Immature natural killer cell (primary cell): ENCODE measurements at regions not wholly inside any gene's neighbourhood (a gene's known extent, or its start where the extent isn't known, plus 50 kb on each side); places are given as distances from the start of the nearest gene placed in this dataset.

Source experiments
- DNase-seq, 3 donors: peaks; one replicate each; pipeline ENCODE4 v3.0.0; 2022; ENCODE audit warnings: mixed read lengths in 1 of 3
- H3K27ac Mint-ChIP-seq, 6 donors: one replicate each; pipeline ENCODE4 v1.8.0; 2020; ENCODE audit warnings: mixed read lengths in 6 of 6, mild to moderate bottlenecking in 5 of 6, inconsistent platforms in 4 of 6, moderate library complexity in 3 of 6
- H3K27me3 Mint-ChIP-seq, 3 donors: one replicate each; pipeline ENCODE4 v1.8.0; 2020 to 2021; ENCODE audit warnings: low read depth in 3 of 3, mild to moderate bottlenecking in 3 of 3, mixed read lengths in 3 of 3, moderate library complexity in 3 of 3, inconsistent platforms in 1 of 3
- H3K36me3 Mint-ChIP-seq, 3 donors: one replicate each; pipeline ENCODE4 v1.8.0; 2020; ENCODE audit warnings: mixed read lengths in 3 of 3, inconsistent platforms in 2 of 3, mild to moderate bottlenecking in 2 of 3
- H3K4me1 Mint-ChIP-seq, 2 donors: one replicate each; pipeline ENCODE4 v1.8.0; 2020; ENCODE audit warnings: inconsistent platforms in 2 of 2, mild to moderate bottlenecking in 2 of 2, mixed read lengths in 2 of 2, moderate library complexity in 1 of 2
- H3K4me3 Mint-ChIP-seq, 5 donors: one replicate each; pipeline ENCODE4 v1.8.0; 2020; ENCODE audit warnings: mild to moderate bottlenecking in 5 of 5, mixed read lengths in 5 of 5, inconsistent platforms in 3 of 5, moderate library complexity in 3 of 5
- H3K9me3 Mint-ChIP-seq, 6 donors: one replicate each; pipeline ENCODE4 v1.8.0; 2020; ENCODE audit warnings: mild to moderate bottlenecking in 6 of 6, mixed read lengths in 6 of 6, inconsistent platforms in 4 of 6, moderate library complexity in 3 of 6

DNA sequence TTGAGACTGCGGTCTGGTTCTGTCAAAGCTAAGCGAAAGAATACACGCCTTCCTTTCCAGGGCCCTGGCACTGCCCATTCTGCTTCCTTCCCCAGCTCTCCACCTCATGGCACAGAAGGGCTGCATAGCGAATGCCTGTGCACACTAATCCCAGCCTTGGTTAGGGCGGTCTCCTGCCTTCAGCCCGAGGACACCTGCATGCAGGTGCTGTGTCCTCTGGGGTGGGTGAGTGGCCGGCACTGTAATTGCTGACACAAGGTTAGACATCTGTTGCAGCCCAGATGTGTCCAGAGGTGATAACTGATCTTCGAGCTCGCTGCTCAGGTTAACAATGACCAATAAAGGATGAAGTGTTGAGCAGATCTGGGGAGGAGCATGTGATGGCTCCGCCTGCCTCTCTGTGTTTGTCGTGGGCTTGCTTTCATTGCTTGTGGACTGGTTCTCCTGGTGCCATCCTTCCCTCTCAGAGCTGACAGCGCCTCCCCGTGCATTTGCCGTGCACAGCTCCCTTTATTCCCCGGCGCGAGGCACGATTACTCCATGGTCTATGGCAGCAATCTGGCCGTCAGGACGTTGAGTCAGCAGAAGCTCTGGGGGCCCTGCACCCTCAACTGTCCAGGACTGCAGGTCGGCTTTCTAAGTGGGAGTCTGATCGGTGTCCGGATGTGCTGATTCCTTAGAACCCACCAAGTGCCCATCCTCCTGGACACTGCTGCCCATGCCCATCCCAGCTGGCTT is 1088.2 kb downstream of the BRD1 start:
- no peaks in the 10 kb centered on the region for H3K36me3 Mint-ChIP-seq
- no peaks in the 10 kb centered on the region for H3K4me1 Mint-ChIP-seq
- peaks cover 0 to 4% (median 4%) of the 10 kb centered on the region in 3 donors for H3K27me3 Mint-ChIP-seq
- DNase-seq: no peak
- no peaks in the 10 kb centered on the region for H3K9me3 Mint-ChIP-seq
- no peak overlapping the region for H3K27ac Mint-ChIP-seq
- no peak overlapping the region for H3K4me3 Mint-ChIP-seq

DNA sequence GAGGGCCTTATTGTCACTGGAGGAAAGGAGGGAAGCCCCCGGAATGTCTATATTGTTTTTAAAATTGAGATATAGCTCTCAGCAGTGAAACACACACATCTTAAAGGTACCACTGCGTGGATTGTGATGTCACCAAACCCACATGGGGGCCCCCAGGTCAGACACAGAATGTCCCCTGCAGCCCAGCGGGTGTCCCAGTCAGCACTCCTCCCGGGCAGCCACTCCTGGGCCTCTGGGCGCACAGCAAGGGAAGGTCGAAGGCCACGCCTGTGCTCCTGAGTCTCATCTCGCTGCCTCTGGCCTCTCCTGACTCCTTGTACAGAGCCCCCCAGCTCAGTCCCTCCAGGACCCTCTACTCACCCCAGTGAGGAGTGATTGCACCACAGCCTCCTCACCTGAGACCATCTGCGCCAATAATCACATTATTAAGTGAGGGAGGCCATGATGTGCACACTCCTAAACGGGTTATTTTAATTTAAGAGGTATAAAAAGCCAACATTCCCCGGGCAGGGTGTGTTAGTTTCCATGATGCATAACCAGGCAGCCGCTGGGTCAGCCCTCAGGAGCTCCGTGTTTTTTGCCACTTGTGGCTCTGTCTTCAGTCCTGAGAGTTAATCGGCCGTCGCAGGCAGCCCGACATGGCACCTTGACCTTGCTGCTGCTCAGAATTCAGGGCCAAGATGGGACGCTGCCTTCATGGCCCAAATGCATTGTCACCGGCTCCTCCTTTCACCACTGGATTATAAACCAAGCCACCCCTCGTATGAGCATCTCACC is 1089.3 kb downstream of the BRD1 start:
- H3K36me3 Mint-ChIP-seq: no peaks in the 10 kb centered on the region
- no peaks in the 10 kb centered on the region for H3K9me3 Mint-ChIP-seq
- H3K27me3 Mint-ChIP-seq: peaks cover 0 to 6% (median 4%) of the 10 kb centered on the region in 3 donors
- no peak overlapping the region for H3K27ac Mint-ChIP-seq
- no peak for DNase-seq
- H3K4me1 Mint-ChIP-seq: no peaks in the 10 kb centered on the region
- no peak overlapping the region for H3K4me3 Mint-ChIP-seq

DNA sequence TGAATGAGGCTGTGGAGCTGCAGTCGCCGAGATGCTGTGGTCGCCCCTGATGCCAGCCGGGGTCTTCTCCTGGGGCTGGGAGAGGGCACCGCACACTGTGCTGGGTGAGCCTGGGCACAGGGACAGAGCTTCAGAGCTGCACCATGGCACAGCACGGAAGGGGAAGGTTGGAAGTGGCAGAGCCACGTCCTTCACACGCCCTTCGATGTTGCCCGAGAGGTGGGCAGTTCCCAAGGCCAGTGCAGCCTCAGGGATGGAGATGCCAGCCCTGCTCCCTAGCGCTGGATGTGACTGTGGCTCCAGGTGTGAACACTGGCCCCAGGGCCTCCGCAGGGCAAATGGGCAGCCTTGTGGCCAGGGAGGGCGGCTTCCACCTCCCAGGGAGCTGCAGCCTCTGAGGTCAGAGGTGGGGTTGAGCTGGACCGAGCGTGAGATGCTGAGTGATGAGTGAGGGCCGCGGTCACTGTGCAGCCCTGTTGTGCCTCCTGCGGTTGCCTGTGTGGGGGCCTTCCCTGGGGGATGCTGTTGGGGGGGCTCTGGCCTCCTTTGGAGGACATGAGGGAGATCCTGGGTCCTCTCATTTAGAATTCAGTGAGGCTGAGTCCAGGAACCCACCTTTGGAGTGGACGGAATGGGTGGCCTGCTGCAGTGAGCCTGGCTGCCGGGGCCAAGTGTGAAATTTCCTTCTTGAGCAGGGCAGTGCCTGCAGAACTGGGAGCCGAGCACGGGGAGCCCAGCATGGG is 1090.0 kb downstream of the BRD1 start:
- DNase-seq: no peak
- Mint-ChIP-seq H3K27ac (no peak overlapping the region), H3K36me3 (no peaks in the 10 kb centered on the region), H3K4me1 (no peaks in the 10 kb centered on the region), H3K27me3 (peaks cover 0 to 4% (median 4%) of the 10 kb centered on the region in 3 donors), H3K4me3 (no peak overlapping the region), H3K9me3 (no peaks in the 10 kb centered on the region)

DNA sequence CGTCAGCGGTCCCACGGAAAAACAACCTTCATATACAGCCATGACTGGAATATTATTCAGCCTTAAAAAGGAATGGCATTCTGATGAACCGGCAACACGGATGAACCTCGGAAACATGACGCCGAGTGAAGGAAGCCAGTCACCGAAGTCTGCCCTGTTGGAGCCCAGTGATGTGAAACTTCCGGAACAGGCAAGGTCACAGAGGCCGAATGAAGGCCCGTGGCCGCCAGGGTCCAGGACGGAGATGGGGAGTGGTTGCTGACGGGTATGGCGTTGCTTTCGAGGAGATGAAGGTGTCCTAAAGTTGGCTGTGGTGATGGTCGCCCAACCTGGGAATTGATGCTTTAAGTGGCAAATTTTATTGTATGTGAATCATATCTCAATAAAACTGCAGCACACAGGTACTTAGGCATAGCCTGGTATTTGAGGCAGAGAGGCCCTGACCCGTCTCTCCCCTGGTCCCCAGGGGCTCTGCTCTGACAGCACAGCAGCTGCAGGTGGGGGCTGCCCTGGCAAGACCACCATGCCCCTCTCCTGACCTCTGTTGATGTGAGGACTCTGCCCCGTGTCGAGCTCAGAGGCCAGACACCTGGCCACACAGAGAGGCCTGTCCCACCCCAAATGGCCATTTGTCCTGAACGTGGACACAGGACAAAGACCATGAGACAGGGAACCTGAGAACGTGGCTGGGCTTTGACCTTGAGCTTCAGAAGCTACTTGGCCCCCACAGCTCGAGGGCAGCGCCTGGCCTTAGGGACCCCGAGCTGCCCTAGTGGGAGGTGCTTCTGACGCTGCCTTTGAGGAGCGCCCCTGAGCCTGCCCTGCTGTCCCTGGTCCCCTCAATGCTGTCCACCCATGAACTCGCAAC is 1090.8 kb downstream of the BRD1 start:
- Mint-ChIP-seq H3K36me3 (no peaks in the 10 kb centered on the region), H3K27ac (no peak overlapping the region), H3K4me3 (no peak overlapping the region), H3K4me1 (no peaks in the 10 kb centered on the region), H3K9me3 (no peaks in the 10 kb centered on the region), H3K27me3 (peaks cover 0 to 6% (median 4%) of the 10 kb centered on the region in 3 donors)
- DNase-seq: no peak

DNA sequence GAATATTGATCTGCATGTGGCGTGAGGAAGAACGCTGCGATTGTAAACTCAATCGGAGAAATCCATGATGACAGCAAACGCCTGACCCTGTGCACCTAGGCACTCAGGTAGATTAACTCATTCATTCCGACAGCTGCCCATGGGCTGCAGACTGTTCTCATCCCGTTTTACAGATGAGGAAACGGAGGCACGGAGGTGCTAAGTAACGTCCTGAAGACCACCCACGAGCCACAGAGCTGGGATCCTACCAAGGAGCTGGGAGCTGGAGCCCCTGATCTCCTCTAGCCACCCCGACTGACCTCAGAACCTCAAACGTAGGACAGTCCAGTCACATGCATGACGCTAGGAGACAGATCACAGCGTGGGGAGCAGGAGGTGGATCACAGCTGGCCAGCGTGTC is 1092.7 kb downstream of the BRD1 start:
- H3K27ac Mint-ChIP-seq: no peak overlapping the region
- no peaks in the 10 kb centered on the region for H3K36me3 Mint-ChIP-seq
- H3K4me1 Mint-ChIP-seq: no peaks in the 10 kb centered on the region
- H3K4me3 Mint-ChIP-seq: no peak overlapping the region
- no peak for DNase-seq
- H3K9me3 Mint-ChIP-seq: no peaks in the 10 kb centered on the region
- H3K27me3 Mint-ChIP-seq: peaks cover 0 to 7% (median 4%) of the 10 kb centered on the region in 3 donors

DNA sequence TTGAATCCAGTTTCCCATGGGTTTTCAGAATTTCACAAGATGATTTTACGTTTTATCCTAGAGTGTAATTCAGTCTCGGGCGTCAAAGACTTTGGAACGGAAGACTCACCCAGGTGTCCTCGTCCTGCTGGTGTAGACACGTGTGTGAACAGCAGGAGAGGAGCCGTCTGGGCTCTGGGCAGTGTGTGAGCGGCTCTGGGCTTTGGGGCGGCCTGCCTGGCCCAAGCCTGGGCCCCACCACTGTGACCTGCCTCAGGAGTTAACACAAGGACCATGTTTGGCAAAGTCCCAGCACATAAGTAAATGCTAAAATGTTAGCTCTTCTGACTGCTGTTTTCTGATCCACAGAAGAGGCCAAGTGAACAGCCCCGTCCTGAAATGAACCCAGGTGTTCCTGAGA is 1093.3 kb downstream of the BRD1 start:
- no peak for DNase-seq
- H3K9me3 Mint-ChIP-seq: no peaks in the 10 kb centered on the region
- H3K4me3 Mint-ChIP-seq: no peak overlapping the region
- H3K27me3 Mint-ChIP-seq: peaks cover 0 to 7% (median 2%) of the 10 kb centered on the region in 3 donors
- H3K36me3 Mint-ChIP-seq: no peaks in the 10 kb centered on the region
- H3K27ac Mint-ChIP-seq: no peak overlapping the region
- H3K4me1 Mint-ChIP-seq: no peaks in the 10 kb centered on the region

DNA sequence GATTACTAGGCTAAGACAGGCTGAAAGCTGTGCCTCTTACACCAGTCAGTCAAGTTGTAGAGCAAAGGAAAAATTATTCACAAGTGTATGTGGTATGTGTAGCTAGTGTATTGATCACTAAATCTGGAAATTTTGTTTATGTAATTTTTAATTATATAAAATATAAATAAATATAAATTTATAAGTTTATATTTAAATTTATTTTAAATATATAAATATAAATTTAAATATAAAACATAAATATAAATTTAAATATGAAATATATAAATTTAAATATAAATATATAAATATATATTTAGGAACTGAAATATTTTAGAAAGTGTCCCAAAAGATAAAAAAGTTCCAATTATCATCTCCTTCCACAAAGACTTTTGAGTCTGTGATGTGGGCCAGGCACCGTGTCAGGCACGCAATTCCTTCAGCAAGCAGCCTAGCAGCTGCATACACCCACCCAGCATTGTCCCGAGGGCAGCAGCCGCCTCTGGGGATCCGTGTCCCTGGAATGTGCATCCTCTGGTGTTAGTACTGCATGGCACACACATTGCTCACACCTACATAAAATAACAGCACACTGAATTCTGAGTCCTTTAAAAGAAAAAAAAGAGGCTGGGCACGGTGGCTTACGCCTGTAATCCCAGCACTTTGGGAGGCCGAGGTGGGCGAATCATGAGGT is 1098.0 kb downstream of the BRD1 start:
- Mint-ChIP-seq H3K27me3 (peaks cover 1 to 8% (median 3%) of the 10 kb centered on the region in 3 donors), H3K4me1 (no peaks in the 10 kb centered on the region), H3K27ac (no peak overlapping the region), H3K9me3 (no peaks in the 10 kb centered on the region), H3K4me3 (no peak overlapping the region), H3K36me3 (no peaks in the 10 kb centered on the region)
- DNase-seq: no peak

DNA sequence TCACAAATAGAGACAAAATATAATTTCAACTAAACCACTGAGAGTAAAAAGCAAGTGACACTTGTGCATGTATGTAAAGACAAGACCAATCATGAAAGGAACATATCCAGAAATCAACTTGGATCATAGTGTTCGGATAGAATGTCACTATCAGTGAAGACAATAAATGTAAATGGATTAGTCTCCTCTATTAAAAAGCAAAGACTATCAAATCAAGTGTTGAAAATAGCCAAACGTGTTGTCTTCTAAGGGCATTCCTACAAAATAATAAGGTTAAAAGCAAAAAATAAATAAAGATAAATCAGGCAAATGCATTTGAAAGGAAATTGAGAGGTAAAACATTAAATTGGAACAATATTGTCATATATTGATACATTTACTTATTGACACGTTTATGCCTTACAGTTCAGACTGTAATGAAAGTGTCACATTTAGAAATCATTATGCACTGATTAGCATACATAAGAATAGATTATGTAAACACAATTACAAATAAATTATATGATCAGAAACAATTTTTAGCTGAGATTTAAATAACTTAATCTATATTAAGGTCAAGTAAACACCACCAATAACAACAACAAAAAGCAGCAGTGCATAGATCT is 1100.1 kb downstream of the BRD1 start:
- Mint-ChIP-seq H3K4me1 (no peaks in the 10 kb centered on the region), H3K4me3 (no peak overlapping the region), H3K36me3 (no peaks in the 10 kb centered on the region), H3K9me3 (no peaks in the 10 kb centered on the region), H3K27me3 (peaks cover 1 to 7% (median 3%) of the 10 kb centered on the region in 3 donors), H3K27ac (no peak overlapping the region)
- DNase-seq: no peak

DNA sequence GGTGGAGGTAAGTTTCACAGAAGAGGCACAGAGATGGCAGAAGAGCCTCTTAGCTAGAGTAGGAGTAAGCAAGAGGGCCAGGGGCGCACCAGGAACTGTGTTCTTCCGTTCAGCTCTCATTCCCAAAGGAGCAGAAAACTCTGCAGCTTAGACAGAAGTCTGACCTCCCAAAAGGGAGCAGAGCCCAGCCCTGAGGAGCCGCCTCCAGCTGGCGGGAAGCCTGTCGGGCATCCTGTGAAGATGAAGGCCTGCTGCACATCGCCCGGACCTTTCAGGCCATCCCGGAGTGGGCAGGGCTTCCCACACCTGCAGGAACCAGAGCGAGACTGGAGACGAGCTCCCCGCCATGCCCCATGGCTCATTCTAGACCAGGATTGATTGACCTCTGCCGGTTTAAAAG is 1102.8 kb downstream of the BRD1 start:
- H3K27me3 Mint-ChIP-seq: peaks cover 1 to 7% (median 2%) of the 10 kb centered on the region in 3 donors
- H3K9me3 Mint-ChIP-seq: no peaks in the 10 kb centered on the region
- no peak overlapping the region for H3K27ac Mint-ChIP-seq
- no peaks in the 10 kb centered on the region for H3K4me1 Mint-ChIP-seq
- no peak for DNase-seq
- no peaks in the 10 kb centered on the region for H3K36me3 Mint-ChIP-seq
- no peak overlapping the region for H3K4me3 Mint-ChIP-seq

DNA sequence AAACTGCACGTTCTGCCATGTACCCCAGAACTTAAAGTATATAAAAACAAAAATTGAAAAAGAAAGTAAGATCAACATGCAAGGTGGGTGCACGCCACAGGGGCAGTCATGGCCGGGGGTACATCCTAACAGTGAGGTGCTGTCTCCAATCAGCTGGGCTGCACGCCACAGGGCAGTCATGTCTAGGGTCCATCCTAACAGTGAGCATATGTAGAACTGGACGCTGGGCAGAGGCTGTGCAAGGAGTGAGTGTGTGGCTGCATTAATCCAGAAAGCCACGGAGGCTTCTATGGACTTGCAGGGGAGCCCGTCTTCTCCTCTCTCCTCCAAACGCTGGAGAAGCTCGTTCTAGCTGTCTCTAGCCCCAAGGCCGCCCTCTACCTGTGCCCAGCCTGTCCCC is 1105.0 kb downstream of the BRD1 start:
- no peak overlapping the region for H3K27ac Mint-ChIP-seq

DNA sequence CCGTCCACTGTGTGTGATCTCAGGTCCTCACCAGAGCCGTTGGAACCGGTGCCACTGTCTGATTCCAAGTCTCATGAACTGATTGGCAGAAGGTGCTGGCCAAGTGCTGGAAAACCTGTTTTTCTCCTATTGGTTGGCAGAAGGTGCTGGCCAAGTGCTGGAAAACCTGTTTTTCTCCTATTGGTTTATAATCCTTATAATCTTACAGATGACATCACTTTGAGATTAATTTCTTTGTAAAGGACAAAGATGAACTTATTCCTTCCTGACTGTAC is 1106.3 kb downstream of the BRD1 start:
- DNase-seq: no peak
- Mint-ChIP-seq H3K4me3 (no peak overlapping the region), H3K27ac (no peak overlapping the region), H3K4me1 (no peaks in the 10 kb centered on the region), H3K27me3 (peaks cover 0 to 10% (median 2%) of the 10 kb centered on the region in 3 donors), H3K36me3 (no peaks in the 10 kb centered on the region), H3K9me3 (peaks cover 0 to 2% (median 0%) of the 10 kb centered on the region in 6 donors)

More for the DNA sequence above, 1105.0 kb downstream of the BRD1 start:
- H3K4me1 Mint-ChIP-seq: no peaks in the 10 kb centered on the region
- no peaks in the 10 kb centered on the region for H3K36me3 Mint-ChIP-seq
- H3K9me3 Mint-ChIP-seq: no peaks in the 10 kb centered on the region
- H3K4me3 Mint-ChIP-seq: no peak overlapping the region
- H3K27me3 Mint-ChIP-seq: peaks cover 0 to 10% (median 2%) of the 10 kb centered on the region in 3 donors
- DNase-seq: no peak

DNA sequence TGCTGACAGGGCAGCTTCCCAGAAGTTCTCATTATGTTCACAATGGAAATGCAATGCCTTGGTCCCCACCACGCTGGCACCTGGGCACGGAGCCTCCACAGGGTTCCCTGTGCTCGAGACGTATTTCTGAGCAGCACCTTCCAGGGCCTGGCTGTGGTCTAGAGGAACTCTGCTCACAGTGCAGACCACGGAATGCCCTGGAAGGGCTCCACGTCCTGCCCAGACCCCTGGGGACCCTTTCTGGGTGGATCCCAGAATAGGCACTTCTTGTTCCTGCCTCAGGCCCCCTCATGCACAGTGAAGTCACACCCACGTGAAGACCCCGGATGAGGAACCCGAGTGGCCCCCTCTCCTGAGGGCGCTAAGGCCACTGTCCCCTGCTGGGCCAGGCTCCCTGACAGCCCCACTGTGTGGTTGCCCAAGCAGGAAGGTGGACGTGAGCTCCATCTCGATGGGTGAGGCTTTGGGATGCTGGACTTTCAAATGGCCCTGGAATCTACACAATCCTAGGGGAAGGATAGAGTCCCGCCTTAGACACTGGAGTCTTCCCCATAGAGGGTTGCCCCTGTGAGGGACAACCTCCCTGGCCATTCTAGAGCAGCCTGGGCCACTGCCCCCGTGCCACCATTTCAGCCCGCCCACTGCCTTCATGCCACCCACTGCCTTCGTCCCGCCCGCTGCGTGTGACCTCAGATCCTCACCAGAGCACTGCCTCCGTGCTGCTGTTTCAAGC is 1106.8 kb downstream of the BRD1 start:
- Mint-ChIP-seq H3K4me3 (no peak overlapping the region), H3K9me3 (peaks cover 0 to 2% (median 0%) of the 10 kb centered on the region in 6 donors), H3K27ac (no peak overlapping the region), H3K36me3 (no peaks in the 10 kb centered on the region), H3K27me3 (peaks cover 2 to 11% (median 2%) of the 10 kb centered on the region in 3 donors), H3K4me1 (no peaks in the 10 kb centered on the region)
- no peak for DNase-seq
